ENCODE measurements at regions not wholly inside any gene's neighbourhood (a gene's known extent, or its start where the extent isn't known, plus 50 kb on each side); places are given as distances from the start of the nearest gene placed in this dataset.

- no peak for DNase-seq
- intact Hi-C loops (cut with DNase I) = no loop called here
These were observed 999.2 kb downstream of the ADGRL3 start for GRCh38 chr4:62199291-62199810.

- intact Hi-C loops (cut with DNase I) = no loop called here
- no peak for DNase-seq
These were observed 996.2 kb downstream of the ADGRL3 start for GRCh38 chr4:62196338-62196737.

- DNase-seq = no peak
- intact Hi-C loops (cut with DNase I) = no loop called here
These were observed 994.2 kb downstream of the ADGRL3 start for GRCh38 chr4:62194342-62194741.

GRCh38 chr4:62193761-62194160 lies 993.6 kb downstream of the ADGRL3 start:
- DNase-seq = no peak
- intact Hi-C loops (cut with DNase I) = no loop called here

GRCh38 chr4:62191451-62192240 lies 991.5 kb downstream of the ADGRL3 start:
- intact Hi-C loops (cut with DNase I) = no loop called here
- DNase-seq = peak in 4 of 42 donors; percentile 9 to 32 (median 17)

GRCh38 chr4:62170235-62170634 lies 970.1 kb downstream of the ADGRL3 start:
- intact Hi-C loops (cut with DNase I) = no loop called here
- DNase-seq = no peak

- no peak for DNase-seq
- intact Hi-C loops (cut with DNase I) = no loop called here
These were observed 968.6 kb downstream of the ADGRL3 start for GRCh38 chr4:62168681-62169080.

- DNase-seq = no peak
- intact Hi-C loops (cut with DNase I) = no loop called here
These were observed 962.5 kb downstream of the ADGRL3 start for GRCh38 chr4:62162606-62163005.

- no peak for DNase-seq
- intact Hi-C loops (cut with DNase I) = no loop called here
These were observed 961.3 kb downstream of the ADGRL3 start for GRCh38 chr4:62161446-62161845.

GRCh38 chr4:62159876-62160275 lies 959.8 kb downstream of the ADGRL3 start:
- intact Hi-C loops (cut with DNase I) = no loop called here
- DNase-seq = no peak

GRCh38 chr4:62159306-62159705 lies 959.2 kb downstream of the ADGRL3 start:
- intact Hi-C loops (cut with DNase I) = no loop called here
- DNase-seq = no peak

- no peak for DNase-seq
- intact Hi-C loops (cut with DNase I) = no loop called here
These were observed 956.1 kb downstream of the ADGRL3 start for GRCh38 chr4:62156205-62156604.

- no peak for DNase-seq
- intact Hi-C loops (cut with DNase I) = no loop called here
These were observed 945.1 kb downstream of the ADGRL3 start for GRCh38 chr4:62145276-62145675.

- intact Hi-C loops (cut with DNase I) = no loop called here
- DNase-seq = no peak
These were observed 944.3 kb downstream of the ADGRL3 start for GRCh38 chr4:62144431-62144830.

GRCh38 chr4:62135565-62136156 lies 935.5 kb downstream of the ADGRL3 start:
- intact Hi-C loops (cut with DNase I) = no loop called here
- DNase-seq = no peak

- intact Hi-C loops (cut with DNase I) = no loop called here
- DNase-seq = no peak
These were observed 933.9 kb downstream of the ADGRL3 start for GRCh38 chr4:62133977-62134376.

GRCh38 chr4:62133101-62133897 lies 933.2 kb downstream of the ADGRL3 start:
- intact Hi-C loops (cut with DNase I) = no loop called here

GRCh38 chr4:62131049-62131448 lies 930.9 kb downstream of the ADGRL3 start:
- DNase-seq = no peak
- intact Hi-C loops (cut with DNase I) = no loop called here

More at GRCh38 chr4:62133101-62133897, 933.2 kb downstream of the ADGRL3 start:
- no peak for DNase-seq

GRCh38 chr4:62130637-62131036 lies 930.5 kb downstream of the ADGRL3 start:
- intact Hi-C loops (cut with DNase I) = no loop called here
- DNase-seq = no peak

- no peak for DNase-seq
- intact Hi-C loops (cut with DNase I) = no loop called here
These were observed 930.1 kb downstream of the ADGRL3 start for GRCh38 chr4:62130230-62130629.
